ENCODE measurements at regions not wholly inside any gene's neighbourhood (a gene's known extent, or its start where the extent isn't known, plus 50 kb on each side); places are given as distances from the start of the nearest gene placed in this dataset.
"Not testable (repeated sequence)": the region's sequence is repeated elsewhere in the genome, so short reads cannot be mapped to it uniquely, and the experiment has no call there.

DNA sequence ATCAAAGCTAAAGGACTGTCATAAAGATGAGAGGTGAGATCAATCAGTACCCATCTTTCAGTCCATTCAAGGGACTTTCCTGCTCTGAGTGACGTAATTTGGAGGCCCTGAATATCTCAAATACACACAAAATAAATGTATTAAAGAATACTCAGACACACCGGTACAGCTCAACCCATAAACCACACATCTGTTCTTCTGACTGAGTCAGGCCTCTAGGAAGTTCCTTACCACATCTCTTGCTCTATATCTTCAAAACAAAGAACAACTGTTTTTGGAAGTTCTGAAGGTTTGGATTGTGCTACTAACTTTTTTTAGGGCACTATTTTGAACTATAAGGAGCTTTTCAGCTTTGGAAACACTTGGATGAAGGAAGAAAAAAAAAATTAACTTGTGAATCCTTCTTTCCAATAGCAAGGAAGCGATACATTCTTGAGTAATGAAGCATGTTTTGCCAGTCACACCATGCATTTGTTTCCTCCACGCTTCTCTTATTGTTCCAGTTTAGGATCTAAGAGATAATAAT, 866.5 kb upstream of the VRK2 start:
- no peak for DNase-seq

- no peak for DNase-seq
Observed at GRCh38 chr2:57180678-57181077, 865.9 kb upstream of the VRK2 start.

GRCh38 chr2:57181315-57182038, 865.1 kb upstream of the VRK2 start:
- DNase-seq, result no peak

DNA sequence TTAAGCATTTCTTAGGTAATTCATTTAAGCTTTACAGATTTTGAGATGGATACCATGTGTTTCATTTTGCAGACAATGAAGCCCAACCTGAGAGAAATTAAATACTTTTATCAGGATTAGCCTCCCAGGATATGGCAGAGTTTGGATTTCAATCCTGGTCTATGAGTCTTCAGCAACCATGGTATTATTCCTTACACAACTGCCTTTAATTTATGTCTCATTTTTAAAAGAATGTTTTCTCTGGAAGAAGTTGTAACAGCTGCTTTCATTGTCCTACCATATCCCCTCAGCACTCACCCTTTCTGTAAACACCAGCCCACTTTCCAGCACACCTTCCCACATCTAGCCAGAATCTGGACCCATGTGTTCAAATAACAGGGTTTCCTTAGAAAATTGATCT, 863.7 kb upstream of the VRK2 start:
- no peak for DNase-seq

DNA sequence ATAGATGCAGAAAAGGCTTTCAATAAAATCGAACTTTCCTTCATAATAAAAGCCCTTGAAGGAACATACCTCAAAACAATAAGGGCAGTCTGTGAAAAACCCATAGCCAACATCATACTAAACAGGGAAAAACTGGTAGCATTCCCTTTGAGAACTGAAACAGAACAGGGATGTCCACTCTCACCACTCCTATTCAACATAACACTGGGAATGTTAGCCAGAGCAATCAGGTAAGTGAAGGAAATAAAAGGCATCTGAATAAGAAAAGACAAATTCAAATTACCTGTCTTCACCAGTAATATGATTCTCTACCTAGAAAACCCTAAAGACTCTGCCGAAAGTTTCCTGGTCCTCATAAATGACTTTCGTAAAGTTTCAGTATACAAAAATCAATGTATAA, 861.0 kb upstream of the VRK2 start:
- DNase-seq, result no peak

DNA sequence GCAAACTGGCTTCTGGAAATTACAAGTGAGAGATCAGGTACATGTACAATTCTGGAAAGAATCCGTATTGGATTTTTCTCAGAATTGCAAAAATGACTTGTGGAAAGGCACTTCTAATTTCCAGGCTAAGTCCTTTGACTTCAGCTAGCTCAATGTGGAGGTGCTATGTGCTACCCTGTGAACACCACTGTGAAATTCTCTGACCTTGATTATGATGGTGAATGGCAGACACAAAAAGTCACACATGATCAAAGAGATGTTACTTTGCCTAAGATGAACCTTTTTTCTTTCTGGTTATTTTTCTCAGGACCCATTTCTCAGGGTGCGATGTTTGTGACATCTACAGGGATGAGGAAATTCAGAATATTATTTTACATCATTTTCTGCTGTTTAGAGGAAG, 856.6 kb upstream of the VRK2 start:
- DNase-seq, result no peak

DNA sequence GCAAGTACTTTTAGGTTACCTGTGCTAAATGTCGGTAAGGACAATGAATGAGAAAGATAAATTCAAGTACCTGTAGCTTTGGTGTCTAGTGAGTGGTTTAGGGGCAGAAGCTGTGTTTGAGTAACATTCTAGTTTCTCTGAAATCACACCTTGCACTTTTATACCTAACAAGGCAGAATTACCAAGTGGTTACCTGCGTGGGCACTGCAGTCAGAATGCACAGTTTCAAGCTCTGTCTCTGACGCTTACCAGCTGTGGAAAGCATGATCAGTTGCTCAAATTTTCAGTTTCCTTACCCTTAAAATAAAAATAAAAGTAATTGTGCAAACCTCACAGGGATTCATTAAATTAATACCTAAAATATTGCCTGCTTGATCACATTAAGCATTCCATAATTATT, 846.9 kb upstream of the VRK2 start:
- DNase-seq, result no peak

- DNase-seq, result no peak
Observed at GRCh38 chr2:57204364-57204763, 842.2 kb upstream of the VRK2 start.

DNA sequence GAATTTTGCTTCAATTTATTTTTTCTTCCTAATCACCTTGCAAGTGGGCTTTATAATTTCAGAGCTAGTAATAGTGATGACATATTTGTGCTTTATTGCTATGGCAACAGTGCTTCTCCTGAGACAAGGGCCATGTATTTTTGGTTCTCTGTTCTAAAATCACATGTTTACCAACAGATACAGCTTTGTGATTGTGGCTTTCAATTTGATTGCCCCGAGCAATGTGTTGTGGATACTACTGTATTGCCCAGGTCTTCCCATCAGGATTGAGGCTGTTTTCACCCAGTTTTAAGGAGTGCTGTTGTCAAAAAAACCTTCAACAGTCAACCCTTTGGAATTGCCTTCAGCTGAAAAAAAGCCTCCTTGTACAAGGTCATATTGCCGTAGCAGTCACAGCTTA, 841.4 kb upstream of the VRK2 start:
- no peak for DNase-seq

- no peak for DNase-seq
Observed at GRCh38 chr2:57207191-57207590, 839.4 kb upstream of the VRK2 start.

DNA sequence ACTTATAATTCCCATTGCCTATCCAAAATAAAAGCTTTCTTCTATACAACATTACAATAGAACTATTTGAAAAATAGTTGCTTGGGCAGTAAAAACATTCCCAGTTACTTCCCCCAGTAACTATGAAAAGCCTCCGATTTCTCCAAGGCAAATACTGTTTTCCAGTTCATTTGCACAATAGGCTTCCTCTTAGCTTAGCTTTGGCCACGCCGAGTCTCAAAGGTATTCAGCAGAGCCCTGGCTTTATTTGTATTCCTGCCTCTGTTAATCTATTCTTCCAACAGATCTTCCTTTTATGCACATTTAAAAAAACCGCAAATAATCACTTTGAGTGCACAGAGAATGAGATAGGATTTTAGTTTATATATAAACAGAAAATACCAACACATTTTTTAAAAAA, 836.8 kb upstream of the VRK2 start:
- DNase-seq, result no peak

GRCh38 chr2:57210855-57211254, 835.8 kb upstream of the VRK2 start:
- no peak for DNase-seq

DNA sequence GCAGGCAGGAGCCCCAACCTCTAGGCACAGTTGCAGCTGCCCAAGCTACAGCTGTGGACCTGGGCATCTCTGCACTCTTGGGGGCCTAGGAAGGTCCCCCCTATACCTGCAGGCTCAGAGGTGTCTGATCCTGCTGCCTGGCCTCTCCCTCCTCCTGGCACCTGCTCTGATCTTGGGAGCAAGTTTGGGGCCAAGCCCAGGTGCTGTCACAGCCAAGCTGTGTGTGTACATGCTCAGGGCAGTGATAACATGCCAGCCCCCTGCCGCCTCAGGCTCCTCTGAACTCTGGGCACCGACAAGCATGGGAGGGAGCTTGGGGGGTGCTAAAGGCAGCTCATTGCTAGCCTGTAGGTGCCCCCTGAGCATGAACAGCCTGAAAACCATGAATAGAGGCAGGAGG, 829.6 kb upstream of the VRK2 start:
- DNase-seq, result no peak

- DNase-seq, result no peak
Observed at GRCh38 chr2:57218206-57218605, 828.4 kb upstream of the VRK2 start.

DNA sequence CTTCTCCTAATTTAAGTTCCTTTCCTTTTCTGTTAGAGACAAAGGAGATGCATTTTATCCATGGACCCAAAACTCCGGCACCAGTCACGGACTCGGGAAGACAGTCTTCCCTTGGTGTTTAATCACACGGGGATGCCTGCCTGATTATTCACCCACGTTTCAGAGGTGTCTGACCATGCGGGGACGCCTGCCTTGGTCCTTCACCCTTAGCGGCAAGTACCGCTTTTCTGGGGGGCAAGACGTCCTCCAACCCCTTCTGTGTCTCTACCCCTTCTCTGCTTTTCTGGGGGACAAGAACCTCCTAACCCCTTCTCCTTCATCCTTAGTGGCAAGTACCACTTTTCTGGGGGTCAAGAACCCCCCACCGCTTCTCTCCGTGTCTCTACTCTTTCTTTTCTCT, 816.9 kb upstream of the VRK2 start:
- DNase-seq, result not testable (repeated sequence)

- DNase-seq, result not testable (repeated sequence)
Observed at GRCh38 chr2:57232341-57232740, 814.3 kb upstream of the VRK2 start.

GRCh38 chr2:57251495-57251894, 795.1 kb upstream of the VRK2 start:
- not testable (repeated sequence) for DNase-seq

GRCh38 chr2:57276408-57276807, 770.2 kb upstream of the VRK2 start:
- not testable (repeated sequence) for DNase-seq

- no peak for DNase-seq
Observed at GRCh38 chr2:57278451-57278850, 768.2 kb upstream of the VRK2 start.

GRCh38 chr2:57291209-57291608, 755.4 kb upstream of the VRK2 start:
- DNase-seq, result no peak

GRCh38 chr2:57296795-57297517, 749.6 kb upstream of the VRK2 start:
- DNase-seq, result no peak

DNA sequence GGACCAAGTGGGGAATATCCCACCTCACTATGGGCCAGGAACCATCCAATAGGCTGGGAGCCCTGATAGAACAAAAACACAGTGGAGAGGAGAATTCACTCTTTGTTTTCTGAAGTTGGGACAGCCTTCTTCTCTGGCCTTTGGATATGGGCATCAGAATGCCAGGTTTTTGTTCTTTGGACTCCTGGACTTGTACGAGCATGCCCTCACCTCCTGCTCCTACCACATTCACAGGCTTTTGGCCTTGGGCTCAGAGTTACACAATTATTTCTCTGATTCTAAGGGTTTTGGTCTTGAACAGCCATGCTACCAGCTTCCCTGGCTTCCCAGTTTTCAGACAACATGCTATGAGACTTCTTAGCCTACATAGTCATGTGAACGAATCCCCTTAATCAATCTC, 732.9 kb upstream of the VRK2 start:
- no peak for DNase-seq

DNA sequence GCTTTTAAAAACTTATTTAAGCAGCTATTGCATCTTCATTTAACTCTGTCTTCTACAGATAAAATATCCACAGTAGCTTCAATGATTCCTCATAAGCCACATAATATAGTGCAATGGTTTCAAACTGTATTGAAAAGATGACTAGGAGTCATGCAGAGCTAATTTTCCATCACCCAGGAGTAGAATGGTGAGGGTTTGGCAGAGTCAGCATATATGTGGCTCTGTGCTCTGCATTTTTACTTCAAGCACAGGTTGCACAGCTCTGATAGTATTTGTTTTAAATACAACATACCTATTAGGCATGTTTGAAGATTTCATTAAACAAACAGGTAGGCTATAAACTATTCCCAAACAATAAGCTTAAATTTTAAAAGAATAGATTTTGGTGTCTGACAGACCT, 731.9 kb upstream of the VRK2 start:
- DNase-seq, result no peak

GRCh38 chr2:57330447-57330846, 716.2 kb upstream of the VRK2 start:
- no peak for DNase-seq

Data from left kidney (tissue), 1 donor.